PC-9 (cell line): ENCODE measurements at regions not wholly inside any gene's neighbourhood (a gene's known extent, or its start where the extent isn't known, plus 50 kb on each side); places are given as distances from the start of the nearest gene placed in this dataset.

Experiments used
- CTCF ChIP-seq: fragments of 200-600 bp; sonication (generic); conservative IDR thresholded peaks from 2 replicates; pipeline ENCODE4 v1.6.1; 2017; ENCODE audit warnings: mixed run types, antibody characterized with exemption, mild to moderate bottlenecking, moderate library complexity
- EZH2 ChIP-seq: fragments of 200-600 bp; sonication (generic); IDR thresholded peaks from 2 replicates; pipeline ENCODE4 v1.8.0; 2017; ENCODE audit warnings: antibody characterized with exemption, low read depth

- no peak for TF ChIP-seq CTCF
- no peak for TF ChIP-seq EZH2
These were observed 117.2 kb downstream of the CAAP1 start for GRCh38 chr9:26775391-26775790.
